ENCODE measurements at regions not wholly inside any gene's neighbourhood (a gene's known extent, or its start where the extent isn't known, plus 50 kb on each side); places are given as distances from the start of the nearest gene placed in this dataset.

DNA sequence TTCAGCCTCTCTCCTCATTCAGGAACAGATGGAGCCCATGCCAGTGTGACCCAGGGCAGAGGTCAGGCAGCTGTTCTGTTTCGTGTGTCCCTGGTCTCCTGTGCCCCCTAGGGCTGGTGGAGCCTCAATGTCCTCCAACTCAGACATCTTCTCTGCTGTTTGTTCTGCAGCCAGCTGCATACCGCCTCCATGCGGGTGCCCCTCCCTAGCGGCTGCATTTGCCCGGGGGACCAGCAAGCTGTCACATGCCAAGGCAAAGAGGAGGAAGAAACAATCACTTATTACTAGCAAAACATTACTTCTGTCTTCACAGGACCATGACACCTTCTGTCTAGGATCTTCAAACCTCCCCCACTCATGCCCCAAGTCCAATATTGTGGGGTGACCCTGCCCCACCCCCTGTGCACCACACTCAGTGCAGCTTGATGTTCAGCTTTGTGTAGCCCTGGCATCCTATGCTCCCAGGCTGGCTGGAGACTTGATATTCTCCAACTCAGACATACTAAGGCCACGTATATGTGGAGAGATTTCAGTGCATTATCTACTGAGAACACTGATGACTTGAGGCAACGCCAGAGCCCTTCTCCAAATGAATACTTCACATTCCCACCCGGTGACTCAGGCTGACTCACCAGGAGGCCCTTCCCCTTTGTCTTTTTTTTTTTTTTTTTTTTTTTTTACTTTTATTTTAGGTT lies 188.9 kb downstream of the SKIDA1 start:
- TF ChIP-seq, protein P1, sequence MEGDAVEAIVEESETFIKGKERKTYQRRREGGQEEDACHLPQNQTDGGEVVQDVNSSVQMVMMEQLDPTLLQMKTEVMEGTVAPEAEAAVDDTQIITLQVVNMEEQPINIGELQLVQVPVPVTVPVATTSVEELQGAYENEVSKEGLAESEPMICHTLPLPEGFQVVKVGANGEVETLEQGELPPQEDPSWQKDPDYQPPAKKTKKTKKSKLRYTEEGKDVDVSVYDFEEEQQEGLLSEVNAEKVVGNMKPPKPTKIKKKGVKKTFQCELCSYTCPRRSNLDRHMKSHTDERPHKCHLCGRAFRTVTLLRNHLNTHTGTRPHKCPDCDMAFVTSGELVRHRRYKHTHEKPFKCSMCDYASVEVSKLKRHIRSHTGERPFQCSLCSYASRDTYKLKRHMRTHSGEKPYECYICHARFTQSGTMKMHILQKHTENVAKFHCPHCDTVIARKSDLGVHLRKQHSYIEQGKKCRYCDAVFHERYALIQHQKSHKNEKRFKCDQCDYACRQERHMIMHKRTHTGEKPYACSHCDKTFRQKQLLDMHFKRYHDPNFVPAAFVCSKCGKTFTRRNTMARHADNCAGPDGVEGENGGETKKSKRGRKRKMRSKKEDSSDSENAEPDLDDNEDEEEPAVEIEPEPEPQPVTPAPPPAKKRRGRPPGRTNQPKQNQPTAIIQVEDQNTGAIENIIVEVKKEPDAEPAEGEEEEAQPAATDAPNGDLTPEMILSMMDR (IDR thresholded peaks at IDR 0.05 in 8 of 11, conservative IDR thresholded peaks at IDR 0.05 in 3 of 11), result no peak
- TF ChIP-seq POLR2A (IDR thresholded peaks at IDR 0.05) (no peak), POLR2AphosphoS5 (IDR thresholded peaks at IDR 0.05) (no peak)
